ENCODE measurements at regions not wholly inside any gene's neighbourhood (a gene's known extent, or its start where the extent isn't known, plus 50 kb on each side); places are given as distances from the start of the nearest gene placed in this dataset.

GRCh38 chr2:77633601-77634000 is 111.4 kb upstream of the LRRTM4 start:
- no peak for TF ChIP-seq CTCF (IDR thresholded peaks at IDR 0.05 in 4 of 5, conservative IDR thresholded peaks at IDR 0.05 in 1 of 5)
- no peak for TF ChIP-seq POLR2A (IDR thresholded peaks at IDR 0.05)
